ENCODE measurements at regions not wholly inside any gene's neighbourhood (a gene's known extent, or its start where the extent isn't known, plus 50 kb on each side); places are given as distances from the start of the nearest gene placed in this dataset.

- no peak for TF ChIP-seq TCF12 (IDR thresholded peaks at IDR 0.05; ENCODE audit: low read depth)
- no peak for TF ChIP-seq CREB1 (IDR thresholded peaks at IDR 0.05; ENCODE audit: low read depth)
- TF ChIP-seq ZBTB7A (IDR thresholded peaks at IDR 0.05; ENCODE audit: low read depth) = no peak
- no peak for TF ChIP-seq EP300 (IDR thresholded peaks at IDR 0.05; ENCODE audit: borderline replicate concordance)
- no peak for TF ChIP-seq TAF1 (IDR thresholded peaks at IDR 0.05; ENCODE audit: low read depth)
- no peak for TF ChIP-seq EGR1 (IDR thresholded peaks at IDR 0.05)
- no peak for TF ChIP-seq CEBPB (IDR thresholded peaks at IDR 0.05)
- TF ChIP-seq YY1 (IDR thresholded peaks at IDR 0.05; ENCODE audit: low read depth) = no peak
- TF ChIP-seq RAD21 (IDR thresholded peaks at IDR 0.05; ENCODE audit: low read depth) = no peak
- TF ChIP-seq MAX (IDR thresholded peaks at IDR 0.05) = no peak
- TF ChIP-seq TEAD4 (IDR thresholded peaks at IDR 0.05) = no peak
- no peak for TF ChIP-seq USF1 (IDR thresholded peaks at IDR 0.05)
- no peak for TF ChIP-seq NFIC (IDR thresholded peaks at IDR 0.05)
- TF ChIP-seq REST (IDR thresholded peaks at IDR 0.05; ENCODE audit: low read depth) = no peak
- TF ChIP-seq FOXM1 (IDR thresholded peaks at IDR 0.05; ENCODE audit: borderline replicate concordance, low read depth) = no peak
These were observed 110.1 kb upstream of the FAR2 start for GRCh38 chr12:29039013-29039412.

GRCh38 chr12:29041621-29042020, 107.5 kb upstream of the FAR2 start:
- no peak for TF ChIP-seq TEAD4 (IDR thresholded peaks at IDR 0.05)
- TF ChIP-seq EGR1 (IDR thresholded peaks at IDR 0.05) = no peak
- no peak for TF ChIP-seq NFIC (IDR thresholded peaks at IDR 0.05)
- TF ChIP-seq YY1 (IDR thresholded peaks at IDR 0.05; ENCODE audit: low read depth) = no peak
- TF ChIP-seq CREB1 (IDR thresholded peaks at IDR 0.05; ENCODE audit: low read depth) = no peak
- no peak for TF ChIP-seq RAD21 (IDR thresholded peaks at IDR 0.05; ENCODE audit: low read depth)
- TF ChIP-seq TCF12 (IDR thresholded peaks at IDR 0.05; ENCODE audit: low read depth) = no peak
- no peak for TF ChIP-seq ZBTB7A (IDR thresholded peaks at IDR 0.05; ENCODE audit: low read depth)
- TF ChIP-seq EP300 (IDR thresholded peaks at IDR 0.05; ENCODE audit: borderline replicate concordance) = no peak
- no peak for TF ChIP-seq FOXM1 (IDR thresholded peaks at IDR 0.05; ENCODE audit: borderline replicate concordance, low read depth)
- no peak for TF ChIP-seq USF1 (IDR thresholded peaks at IDR 0.05)
- no peak for TF ChIP-seq CEBPB (IDR thresholded peaks at IDR 0.05)
- no peak for TF ChIP-seq MAX (IDR thresholded peaks at IDR 0.05)

GRCh38 chr12:29043069-29043468, 106.0 kb upstream of the FAR2 start:
- TF ChIP-seq EP300 (IDR thresholded peaks at IDR 0.05; ENCODE audit: borderline replicate concordance) (no peak), CREB1 (IDR thresholded peaks at IDR 0.05; ENCODE audit: low read depth) (no peak), FOXM1 (IDR thresholded peaks at IDR 0.05; ENCODE audit: borderline replicate concordance, low read depth) (no peak), MAX (IDR thresholded peaks at IDR 0.05) (no peak), TCF12 (IDR thresholded peaks at IDR 0.05; ENCODE audit: low read depth) (no peak), EGR1 (IDR thresholded peaks at IDR 0.05) (no peak), TEAD4 (IDR thresholded peaks at IDR 0.05) (no peak), CEBPB (IDR thresholded peaks at IDR 0.05) (no peak), TAF1 (IDR thresholded peaks at IDR 0.05; ENCODE audit: low read depth) (no peak)

- TF ChIP-seq CREB1 (IDR thresholded peaks at IDR 0.05; ENCODE audit: low read depth) = no peak
These were observed 104.3 kb upstream of the FAR2 start for GRCh38 chr12:29044799-29045198.

- TF ChIP-seq CEBPB (IDR thresholded peaks at IDR 0.05) (no peak), NFIC (IDR thresholded peaks at IDR 0.05) (no peak), EGR1 (IDR thresholded peaks at IDR 0.05) (no peak), YY1 (IDR thresholded peaks at IDR 0.05; ENCODE audit: low read depth) (no peak), TEAD4 (IDR thresholded peaks at IDR 0.05) (no peak), FOXM1 (IDR thresholded peaks at IDR 0.05; ENCODE audit: borderline replicate concordance, low read depth) (no peak), REST (IDR thresholded peaks at IDR 0.05; ENCODE audit: low read depth) (no peak), USF1 (IDR thresholded peaks at IDR 0.05) (no peak), EP300 (IDR thresholded peaks at IDR 0.05; ENCODE audit: borderline replicate concordance) (no peak), CREB1 (IDR thresholded peaks at IDR 0.05; ENCODE audit: low read depth) (no peak), MAX (IDR thresholded peaks at IDR 0.05) (no peak), TCF12 (IDR thresholded peaks at IDR 0.05; ENCODE audit: low read depth) (no peak), TAF1 (IDR thresholded peaks at IDR 0.05; ENCODE audit: low read depth) (no peak), RAD21 (IDR thresholded peaks at IDR 0.05; ENCODE audit: low read depth) (no peak), ZBTB7A (IDR thresholded peaks at IDR 0.05; ENCODE audit: low read depth) (no peak)
These were observed 100.3 kb upstream of the FAR2 start for GRCh38 chr12:29048787-29049186.

All from Ishikawa (cell line).